Brain microvascular endothelial cell (primary cell): ENCODE measurements at regions not wholly inside any gene's neighbourhood (a gene's known extent, or its start where the extent isn't known, plus 50 kb on each side); places are given as distances from the start of the nearest gene placed in this dataset.

Source experiments
- DNase-seq: peaks from one replicate; pipeline ENCODE4 v3.0.0-alpha.2; 2020
- H3K27ac ChIP-seq: fragments of 250-450 bp; sonication (Bioruptor Pico); 2 replicates; pipeline ENCODE4 v1.5.1; 2020; ENCODE audit warnings: mild to moderate bottlenecking, moderate library complexity
- H3K27me3 ChIP-seq: fragments of 250-450 bp; sonication (Bioruptor Pico); replicated peaks from 2 replicates; pipeline ENCODE4 v1.5.1; 2020; ENCODE audit warnings: mild to moderate bottlenecking
- H3K36me3 ChIP-seq: fragments of 250-450 bp; sonication (Bioruptor Pico); replicated peaks from 2 replicates; pipeline ENCODE4 v1.5.1; 2020; ENCODE audit warnings: mild to moderate bottlenecking
- H3K4me3 ChIP-seq: 2 replicates; pipeline ENCODE4 v1.5.1; 2011; ENCODE audit warnings: low read depth, mild to moderate bottlenecking, control low read depth, low read length, moderate library complexity
- in situ Hi-C: cut with HindIII; loops from 2 replicates; pipeline ENCODE4 v1.10.0; 2017; ENCODE audit warnings: low sequenced_read_pairs, low pct_ligation_motif_present
- TF ChIP-seq, protein P1 (sequence below): IDR thresholded peaks from 2 replicates; pipeline ENCODE4 v1.5.1; 2011; ENCODE audit warnings: low read depth, mild to moderate bottlenecking, moderate library complexity, low read length, control low read depth, inconsistent platforms; ENCODE audit errors: missing control alignments

DNA sequence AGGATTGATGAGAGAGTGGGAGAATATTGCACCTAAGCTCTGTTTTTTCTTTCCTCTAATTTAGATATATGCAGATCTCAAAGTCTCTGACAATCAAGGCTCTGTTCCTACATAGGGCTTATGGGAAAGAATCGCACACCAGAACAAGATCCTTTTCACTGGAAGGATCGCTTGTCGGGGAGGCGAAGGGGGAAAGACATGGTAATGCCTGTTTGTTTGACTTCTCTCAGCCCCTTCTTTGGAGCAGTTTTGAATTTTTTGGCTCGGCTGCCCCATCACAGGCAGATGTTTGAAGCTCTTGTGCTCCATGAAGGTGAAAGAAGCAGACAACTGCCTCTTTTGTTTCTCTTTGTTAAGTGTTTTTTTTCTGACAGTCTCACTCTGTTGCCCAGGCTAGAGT, 599.9 kb upstream of the ZNF608 start:
- no peak overlapping the region for H3K4me3 ChIP-seq
- no peak for DNase-seq
- in situ Hi-C loops = no loop called here
- no peak overlapping the region for H3K27ac ChIP-seq
- no peaks in the 10 kb centered on the region for H3K27me3 ChIP-seq
- no peaks in the 10 kb centered on the region for H3K36me3 ChIP-seq
- TF ChIP-seq, protein P1, sequence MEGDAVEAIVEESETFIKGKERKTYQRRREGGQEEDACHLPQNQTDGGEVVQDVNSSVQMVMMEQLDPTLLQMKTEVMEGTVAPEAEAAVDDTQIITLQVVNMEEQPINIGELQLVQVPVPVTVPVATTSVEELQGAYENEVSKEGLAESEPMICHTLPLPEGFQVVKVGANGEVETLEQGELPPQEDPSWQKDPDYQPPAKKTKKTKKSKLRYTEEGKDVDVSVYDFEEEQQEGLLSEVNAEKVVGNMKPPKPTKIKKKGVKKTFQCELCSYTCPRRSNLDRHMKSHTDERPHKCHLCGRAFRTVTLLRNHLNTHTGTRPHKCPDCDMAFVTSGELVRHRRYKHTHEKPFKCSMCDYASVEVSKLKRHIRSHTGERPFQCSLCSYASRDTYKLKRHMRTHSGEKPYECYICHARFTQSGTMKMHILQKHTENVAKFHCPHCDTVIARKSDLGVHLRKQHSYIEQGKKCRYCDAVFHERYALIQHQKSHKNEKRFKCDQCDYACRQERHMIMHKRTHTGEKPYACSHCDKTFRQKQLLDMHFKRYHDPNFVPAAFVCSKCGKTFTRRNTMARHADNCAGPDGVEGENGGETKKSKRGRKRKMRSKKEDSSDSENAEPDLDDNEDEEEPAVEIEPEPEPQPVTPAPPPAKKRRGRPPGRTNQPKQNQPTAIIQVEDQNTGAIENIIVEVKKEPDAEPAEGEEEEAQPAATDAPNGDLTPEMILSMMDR = no peak

GRCh38 chr5:125348221-125348692, 601.8 kb upstream of the ZNF608 start:
- Histone ChIP-seq H3K4me3 (no peak overlapping the region), H3K27me3 (no peaks in the 10 kb centered on the region)
- in situ Hi-C loops = no loop called here

GRCh38 chr5:125348936-125349831, 602.7 kb upstream of the ZNF608 start:
- peak; percentile 24 for DNase-seq
- in situ Hi-C loops = no loop called here
- Histone ChIP-seq H3K36me3 (no peaks in the 10 kb centered on the region), H3K27me3 (no peaks in the 10 kb centered on the region), H3K27ac (no peak overlapping the region), H3K4me3 (no peak overlapping the region)
- TF ChIP-seq, protein P1 = peak; percentile 28

More at GRCh38 chr5:125348221-125348692, 601.8 kb upstream of the ZNF608 start:
- TF ChIP-seq, protein P1 = no peak
- no peaks in the 10 kb centered on the region for H3K36me3 ChIP-seq
- no peak overlapping the region for H3K27ac ChIP-seq
- DNase-seq = no peak

- Histone ChIP-seq H3K4me3 (no peak overlapping the region), H3K36me3 (no peaks in the 10 kb centered on the region), H3K27me3 (no peaks in the 10 kb centered on the region), H3K27ac (no peak overlapping the region)
- no peak for DNase-seq
- in situ Hi-C loops = no loop called here
- TF ChIP-seq, protein P1 = no peak
Measured at GRCh38 chr5:125357660-125358059, 611.2 kb upstream of the ZNF608 start.

- no peaks in the 10 kb centered on the region for H3K36me3 ChIP-seq
- in situ Hi-C loops = no loop called here
- TF ChIP-seq, protein P1 = no peak
Measured at GRCh38 chr5:125365747-125366146, 619.3 kb upstream of the ZNF608 start.

More at GRCh38 chr5:125365747-125366146, 619.3 kb upstream of the ZNF608 start:
- Histone ChIP-seq H3K27ac (no peak overlapping the region), H3K4me3 (no peak overlapping the region), H3K27me3 (no peaks in the 10 kb centered on the region)
- no peak for DNase-seq
